SW 1271 (cell line): ENCODE measurements at regions not wholly inside any gene's neighbourhood (a gene's known extent, or its start where the extent isn't known, plus 50 kb on each side); places are given as distances from the start of the nearest gene placed in this dataset.

ENCODE experiments used
- DNase-seq, 2 experiments: peaks; one replicate each; lab custom pipeline; 2025; lab: John Stamatoyannopoulos, UW

- no peak for DNase-seq
These were observed 56.6 kb upstream of the SCOC start for GRCh38 chr4:140316799-140317198.

- no peak for DNase-seq
These were observed 57.5 kb upstream of the SCOC start for GRCh38 chr4:140315970-140316369.

- no peak for DNase-seq
These were observed 58.0 kb upstream of the SCOC start for GRCh38 chr4:140315438-140315837.

- DNase-seq, result no peak
These were observed 58.4 kb upstream of the SCOC start for GRCh38 chr4:140315019-140315418.

- DNase-seq, result no peak
These were observed 61.3 kb upstream of the SCOC start for GRCh38 chr4:140312100-140312499.

GRCh38 chr4:140311257-140311835 is 62.1 kb upstream of the SCOC start:
- DNase-seq, result no peak

- no peak for DNase-seq
These were observed 64.1 kb upstream of the SCOC start for GRCh38 chr4:140309124-140309870.

GRCh38 chr4:140308366-140309123 is 64.9 kb upstream of the SCOC start:
- no peak for DNase-seq

GRCh38 chr4:140305053-140305452 is 68.4 kb upstream of the SCOC start:
- no peak for DNase-seq

GRCh38 chr4:140304346-140304745 is 69.1 kb upstream of the SCOC start:
- DNase-seq, result no peak

GRCh38 chr4:140302151-140302859 is 71.1 kb upstream of the SCOC start:
- no peak for DNase-seq

- DNase-seq, result peak; percentile 5 to 9
These were observed 73.0 kb upstream of the SCOC start for GRCh38 chr4:140300271-140300970.

GRCh38 chr4:140298001-140298400 is 75.4 kb upstream of the SCOC start:
- no peak for DNase-seq

GRCh38 chr4:140297221-140297570 is 76.2 kb upstream of the SCOC start:
- DNase-seq, result no peak

- DNase-seq, result peak in 1 of 2 experiments; percentile 3
These were observed 76.9 kb upstream of the SCOC start for GRCh38 chr4:140296335-140297220.

GRCh38 chr4:140293979-140294378 is 79.5 kb upstream of the SCOC start:
- no peak for DNase-seq

- DNase-seq, result no peak
These were observed 82.2 kb upstream of the SCOC start for GRCh38 chr4:140291259-140291658.

GRCh38 chr4:140289486-140289885 is 84.0 kb upstream of the SCOC start:
- no peak for DNase-seq

GRCh38 chr4:140286456-140286855 is 87.0 kb upstream of the SCOC start:
- DNase-seq, result no peak

GRCh38 chr4:140284456-140284855 is 89.0 kb upstream of the SCOC start:
- DNase-seq, result no peak
